ENCODE measurements at regions not wholly inside any gene's neighbourhood (a gene's known extent, or its start where the extent isn't known, plus 50 kb on each side); places are given as distances from the start of the nearest gene placed in this dataset.

DNA sequence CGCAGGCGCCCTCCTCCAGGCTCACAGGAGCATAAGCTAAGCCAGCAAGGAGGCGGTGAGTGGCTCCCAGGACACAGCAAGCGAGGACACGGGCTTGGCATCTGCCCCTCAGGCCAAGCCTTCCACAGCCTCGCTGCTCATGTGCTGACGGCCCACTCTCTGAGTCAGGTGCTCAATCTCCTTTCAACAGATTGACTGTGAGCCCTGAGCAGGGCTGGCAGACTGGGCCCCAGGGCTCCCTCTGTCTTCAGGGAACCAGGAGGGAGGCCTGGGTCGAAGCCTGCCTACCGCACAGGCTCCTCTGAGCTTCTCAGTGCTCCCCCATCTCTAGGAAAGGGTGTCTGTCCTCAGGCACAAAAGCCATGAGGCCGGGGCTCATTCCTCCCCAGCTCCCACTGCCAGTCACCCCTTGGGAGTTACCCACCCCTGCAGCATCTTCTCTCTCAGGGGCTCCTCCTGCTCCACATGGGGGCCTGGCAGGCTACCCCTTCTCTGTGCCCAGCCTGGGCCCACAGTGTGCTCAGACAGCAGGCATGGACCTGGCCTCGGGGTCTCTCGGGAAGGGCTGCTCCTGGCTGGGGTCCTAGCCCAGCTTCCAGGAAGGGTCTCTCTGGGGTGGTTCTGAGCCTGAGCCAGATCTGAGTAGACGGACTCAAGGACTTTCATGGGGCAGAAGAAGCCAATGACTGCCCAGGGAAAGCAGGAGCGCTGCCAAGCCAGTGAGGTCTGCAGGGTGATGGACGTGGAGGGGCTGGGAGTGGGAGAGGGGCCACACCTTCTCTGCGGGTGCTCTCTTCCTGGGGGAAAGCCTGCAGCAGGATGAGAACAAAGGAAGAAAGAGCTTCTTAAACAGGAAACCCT, 138.0 kb upstream of the GPC1 start:
- DNase-seq (ENCODE audit: low read depth): no peak

DNA sequence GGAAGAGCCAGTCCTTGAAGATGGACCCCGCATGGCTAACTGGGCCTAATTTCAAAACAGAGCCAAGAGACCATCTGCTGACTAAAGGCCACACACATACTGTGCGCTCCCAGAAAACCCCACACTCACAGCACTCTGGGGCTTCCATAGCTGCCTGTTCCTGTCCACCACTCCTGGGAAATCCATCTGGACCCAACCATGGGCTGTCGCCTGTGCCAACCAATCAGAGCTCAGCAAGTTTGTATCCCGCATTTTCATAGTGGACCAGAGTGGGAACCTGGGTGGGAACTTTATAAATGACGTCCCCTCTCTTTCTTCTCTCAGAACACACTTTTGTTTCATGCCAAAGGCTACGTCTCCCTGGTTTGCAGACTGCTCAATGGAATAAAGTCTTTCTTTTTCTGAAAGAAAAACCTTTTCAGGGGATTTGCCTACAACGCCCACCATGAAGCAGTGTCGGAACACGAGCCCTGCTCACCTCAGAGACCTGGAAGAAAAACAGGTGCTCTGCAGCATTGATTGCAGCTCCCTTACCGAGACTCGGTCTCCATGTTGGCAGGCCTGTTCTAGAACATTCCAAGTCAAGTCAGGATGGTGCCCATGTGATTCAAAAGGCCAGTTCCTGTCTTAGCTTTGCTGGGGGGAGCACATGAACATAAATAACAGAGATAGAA, 137.2 kb upstream of the GPC1 start:
- no peak for DNase-seq (ENCODE audit: low read depth)

DNA sequence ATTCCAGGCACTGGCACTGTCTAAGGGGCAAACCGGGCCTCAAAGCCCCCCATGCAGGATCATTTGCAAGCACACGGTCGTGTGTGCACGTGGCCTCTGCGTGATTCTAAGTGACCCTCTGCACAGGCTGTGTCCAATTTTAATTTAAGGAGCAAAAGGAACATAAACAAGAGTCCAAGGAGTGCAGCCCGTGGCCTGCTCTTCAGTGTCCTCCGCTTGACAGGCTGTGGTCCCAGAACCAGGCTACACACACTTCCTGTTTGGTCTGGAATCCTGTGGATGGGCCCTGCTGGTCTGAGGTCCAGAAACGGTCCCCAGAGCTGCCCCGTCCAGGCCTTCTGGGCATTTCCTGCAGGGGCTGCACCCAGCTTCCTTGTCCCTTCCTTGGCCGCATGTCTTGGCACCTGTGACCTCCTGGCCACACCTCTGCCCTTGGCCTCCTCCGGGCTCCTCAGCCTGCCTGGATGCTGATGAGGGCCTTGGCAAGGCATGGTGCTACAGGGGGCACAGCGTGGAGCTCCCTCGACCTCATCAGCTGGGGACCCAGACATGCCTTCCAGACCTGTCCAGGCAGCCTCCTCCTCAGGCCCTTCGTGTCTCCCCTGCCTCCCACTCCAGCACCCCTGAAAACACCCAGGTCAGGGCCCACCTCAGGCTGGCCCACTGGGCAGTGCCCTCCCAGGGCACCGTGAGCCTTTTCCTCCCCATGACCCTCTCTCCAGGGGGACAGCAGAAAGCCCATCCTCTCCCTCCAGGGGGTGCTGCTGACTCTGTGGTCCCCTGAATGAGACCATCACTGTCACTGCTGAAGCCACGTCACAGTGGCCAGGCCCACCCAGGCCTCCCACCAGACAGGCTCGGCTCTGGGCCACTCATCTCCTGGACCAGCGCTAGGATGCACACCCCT, 136.4 kb upstream of the GPC1 start:
- no peak for DNase-seq (ENCODE audit: low read depth)

DNA sequence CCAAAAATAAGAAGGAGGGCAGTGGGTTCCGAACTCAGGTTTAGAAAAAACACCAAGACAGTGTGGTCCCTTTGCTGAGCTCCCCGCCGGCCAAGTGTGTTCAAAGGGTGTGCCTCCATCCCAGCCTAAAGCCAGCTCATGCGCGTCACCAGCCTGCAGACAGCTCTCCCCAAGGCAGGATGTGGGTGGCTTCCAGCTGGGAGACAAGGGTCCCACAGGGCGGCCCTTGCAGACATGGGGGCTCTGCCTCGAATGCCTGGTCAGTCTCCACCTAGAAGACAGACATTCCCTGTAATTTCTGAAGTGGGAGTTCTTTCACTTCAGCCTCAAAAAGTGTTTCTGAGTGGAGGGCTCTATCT, 135.8 kb upstream of the GPC1 start:
- DNase-seq (ENCODE audit: low read depth): no peak

DNA sequence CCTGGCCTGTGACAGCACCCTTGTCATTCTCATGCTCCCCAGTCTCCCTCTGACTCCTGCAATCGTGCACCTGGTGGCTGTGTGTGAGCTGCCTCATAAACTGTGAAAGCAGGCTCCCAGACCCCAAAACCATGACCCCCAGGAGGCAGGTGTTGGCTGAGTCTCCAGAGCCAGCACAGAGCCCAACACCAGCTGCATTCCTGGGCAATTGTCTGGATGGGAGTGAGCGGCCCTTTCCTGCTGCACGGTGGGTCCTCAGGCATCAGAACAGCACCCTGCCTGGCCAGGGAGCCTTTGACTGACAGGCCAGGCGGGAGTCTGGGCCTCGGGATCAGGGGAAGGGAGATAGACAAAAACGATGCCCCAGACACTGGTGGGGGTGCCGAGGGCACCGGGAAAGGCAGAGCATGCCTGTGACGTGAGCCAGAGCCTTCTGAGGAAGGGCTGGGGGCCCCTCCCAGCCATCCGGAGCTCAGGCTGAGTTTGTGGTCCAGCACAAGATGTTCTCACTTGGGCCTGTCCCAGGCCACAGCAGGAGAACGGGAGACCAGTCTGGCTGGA, 135.1 kb upstream of the GPC1 start:
- DNase-seq (ENCODE audit: low read depth): no peak

DNA sequence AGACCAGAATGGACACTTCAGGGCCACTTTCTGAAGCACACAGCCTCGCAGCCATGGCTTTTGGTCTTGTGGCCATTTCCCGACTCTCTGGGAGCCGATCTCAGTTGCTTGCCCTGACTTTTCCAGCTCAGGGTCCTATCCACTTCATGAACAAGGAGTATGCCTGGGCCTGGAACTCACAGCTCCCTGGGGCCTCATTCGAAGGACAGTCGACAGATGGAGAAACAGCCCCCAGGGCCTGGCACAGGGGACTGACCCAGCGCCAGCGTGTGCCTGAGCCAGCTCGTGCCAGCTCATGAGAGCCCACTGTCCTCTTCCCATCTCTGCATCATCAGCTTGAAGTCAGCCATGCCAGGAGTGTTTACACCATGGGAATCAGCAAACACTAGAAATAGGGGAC, 134.6 kb upstream of the GPC1 start:
- DNase-seq (ENCODE audit: low read depth): no peak

DNA sequence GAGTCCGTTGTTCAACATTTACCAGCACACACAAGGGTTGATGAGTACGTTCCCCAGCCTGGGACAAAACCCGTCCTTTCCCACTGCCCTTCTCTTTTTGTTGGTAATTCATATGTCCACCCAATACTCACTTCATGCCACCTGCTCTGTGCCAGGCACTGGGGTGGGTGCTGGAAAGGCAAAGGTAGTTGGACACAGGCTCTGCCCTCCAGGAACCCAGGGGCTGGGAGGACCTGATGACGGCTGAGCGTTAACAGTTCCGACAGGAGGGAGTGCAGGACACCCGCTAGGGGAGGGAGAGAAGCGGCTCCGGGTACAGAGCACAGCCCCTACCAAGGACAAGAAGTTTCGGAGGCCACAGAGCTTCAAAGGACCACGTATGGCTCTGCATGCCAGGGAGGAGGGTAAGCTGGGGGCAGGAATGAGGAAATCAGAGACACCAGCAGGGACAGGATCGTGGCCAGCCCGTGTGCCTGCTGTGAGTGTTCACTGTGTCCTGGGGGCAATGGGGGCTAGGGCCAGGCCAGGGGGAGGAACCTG, 134.1 kb upstream of the GPC1 start:
- DNase-seq (ENCODE audit: low read depth): no peak

DNA sequence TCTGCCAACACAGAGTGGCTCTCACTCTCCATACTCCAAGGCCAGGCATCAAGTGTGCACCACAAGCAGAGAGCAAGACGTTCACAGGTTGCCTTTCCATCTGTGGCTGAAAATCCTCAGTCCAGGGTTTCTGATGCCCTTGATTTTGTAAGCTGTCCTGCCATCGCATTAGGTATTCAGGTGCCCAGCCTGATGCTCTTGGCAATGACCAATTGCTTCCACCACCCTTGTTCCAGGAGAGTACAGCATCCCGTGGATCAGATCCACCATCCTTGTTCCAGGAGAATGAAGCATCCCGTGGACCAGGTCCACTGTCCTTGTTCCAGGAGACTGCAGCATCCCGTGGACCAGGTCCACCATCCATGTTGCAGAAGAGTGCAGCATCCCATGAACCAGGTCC, 133.4 kb upstream of the GPC1 start:
- no peak for DNase-seq (ENCODE audit: low read depth)

DNA sequence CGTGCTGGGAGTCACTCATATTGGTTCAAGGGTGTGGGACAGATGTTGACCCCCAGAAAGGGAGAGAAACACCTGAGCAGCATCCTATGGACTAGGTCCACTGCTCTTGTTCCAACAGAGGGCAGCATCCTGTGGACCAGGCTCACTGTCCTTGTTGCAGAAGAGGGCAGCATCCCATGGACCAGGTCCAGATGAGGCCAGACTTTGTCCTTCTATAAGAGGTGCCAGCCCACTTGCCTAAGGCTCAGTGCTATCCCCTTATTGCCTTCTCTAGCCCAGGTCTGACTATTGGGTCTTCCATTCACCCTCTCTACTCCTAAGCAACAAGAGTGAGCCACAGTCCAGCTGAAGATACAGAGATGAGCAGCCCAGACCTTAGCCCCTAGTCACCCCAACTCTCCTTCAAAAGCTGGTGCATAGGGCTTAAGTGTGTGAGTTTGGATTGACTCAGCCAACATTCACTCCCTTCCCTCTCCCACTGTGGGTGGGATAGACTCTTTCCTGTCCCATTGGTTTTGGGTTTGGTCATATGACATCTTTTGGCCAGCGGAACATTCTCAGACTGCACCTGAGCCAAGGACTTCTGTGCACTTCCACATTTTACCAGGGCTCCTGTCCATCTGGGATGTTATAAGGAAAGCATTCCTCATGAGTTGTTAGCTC, 132.4 kb upstream of the GPC1 start:
- DNase-seq (ENCODE audit: low read depth): no peak

DNA sequence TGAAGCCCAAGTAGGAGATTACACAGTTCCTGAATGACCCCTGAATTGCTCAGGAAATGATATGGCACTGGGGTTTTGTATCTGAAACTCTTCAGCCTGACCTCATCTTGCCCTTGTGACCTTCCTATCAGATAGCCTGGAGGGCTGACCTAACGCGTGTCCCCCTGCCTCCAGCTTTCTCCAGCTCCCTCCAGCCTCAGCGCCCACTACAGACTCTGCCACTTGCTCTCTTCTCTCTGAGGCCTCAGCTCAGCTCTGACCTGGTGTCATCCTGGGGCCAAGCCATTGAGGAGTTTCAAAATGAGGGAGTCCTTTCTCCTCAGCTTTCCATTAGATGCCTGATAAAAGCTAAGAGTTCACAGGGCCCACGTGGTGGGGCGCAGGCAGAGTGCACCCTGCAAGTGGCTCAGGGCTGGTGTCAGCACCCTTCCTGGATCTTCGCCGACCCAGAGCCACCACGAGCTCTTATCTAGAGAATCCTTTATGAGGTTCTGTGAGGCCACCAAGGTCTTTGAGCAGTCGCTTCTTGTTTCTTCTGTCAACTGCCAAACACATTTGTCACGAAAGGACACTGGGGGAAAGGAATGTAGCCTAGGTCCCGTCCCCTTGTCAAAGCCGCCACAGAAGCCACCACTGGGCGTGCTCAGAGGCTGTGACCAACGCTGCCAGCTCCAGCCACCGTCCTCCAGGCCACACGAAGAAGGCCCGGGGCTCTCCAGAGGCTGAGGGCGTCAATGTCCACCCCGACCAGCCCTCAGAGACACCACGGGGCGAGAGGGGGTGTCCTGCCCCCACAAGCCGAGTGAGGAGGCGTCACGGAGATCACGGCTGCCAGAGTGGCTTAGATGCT, 131.3 kb upstream of the GPC1 start:
- DNase-seq (ENCODE audit: low read depth): no peak

DNA sequence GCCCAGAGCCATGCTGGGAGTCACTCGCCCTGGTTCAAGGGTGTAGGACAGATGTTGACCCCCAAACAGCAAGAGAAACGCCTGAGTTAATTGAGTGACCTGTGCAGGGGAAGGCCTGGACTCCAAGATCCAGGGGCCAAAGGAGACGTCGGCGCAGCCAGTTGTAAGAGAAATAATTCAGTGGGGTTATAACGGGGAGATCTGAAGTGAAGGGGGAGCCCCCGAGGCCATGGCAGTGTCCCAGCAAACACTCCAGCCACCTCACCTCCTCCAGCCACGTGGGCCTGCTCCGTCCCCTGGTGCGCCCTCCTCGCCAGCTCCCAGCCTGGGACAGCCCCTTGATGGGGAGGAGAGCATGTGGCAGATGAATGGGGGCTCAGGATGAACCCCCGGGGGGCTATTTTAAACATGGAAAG, 130.7 kb upstream of the GPC1 start:
- no peak for DNase-seq (ENCODE audit: low read depth)

DNA sequence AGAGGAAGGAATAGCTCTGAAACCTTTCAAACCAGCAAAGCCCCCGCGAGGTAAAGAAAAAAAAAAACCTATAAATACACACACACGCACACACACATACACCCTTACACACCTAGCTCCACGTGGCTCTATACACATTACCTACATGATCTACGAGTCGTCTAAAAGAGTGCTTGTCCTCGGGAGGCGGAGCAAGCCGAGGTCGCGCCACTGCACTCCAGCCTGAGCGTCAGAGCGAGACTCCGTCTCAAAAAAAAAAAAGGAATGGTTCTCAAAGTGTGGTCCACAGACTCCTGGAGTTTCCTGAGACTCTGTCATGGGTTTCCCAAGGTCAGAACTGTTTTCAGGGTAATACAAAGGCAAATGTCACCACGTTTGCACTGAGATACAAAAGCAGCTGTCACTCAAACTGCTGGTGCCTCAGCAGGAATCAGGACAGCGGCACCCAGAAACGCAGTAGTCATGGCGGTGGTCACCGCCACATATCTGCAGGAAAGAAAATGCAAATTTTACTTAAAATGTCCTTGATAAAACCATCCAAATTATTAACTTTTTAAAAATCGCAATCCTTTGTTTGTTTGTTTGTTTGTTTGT, 130.0 kb upstream of the GPC1 start:
- DNase-seq (ENCODE audit: low read depth): no peak

DNA sequence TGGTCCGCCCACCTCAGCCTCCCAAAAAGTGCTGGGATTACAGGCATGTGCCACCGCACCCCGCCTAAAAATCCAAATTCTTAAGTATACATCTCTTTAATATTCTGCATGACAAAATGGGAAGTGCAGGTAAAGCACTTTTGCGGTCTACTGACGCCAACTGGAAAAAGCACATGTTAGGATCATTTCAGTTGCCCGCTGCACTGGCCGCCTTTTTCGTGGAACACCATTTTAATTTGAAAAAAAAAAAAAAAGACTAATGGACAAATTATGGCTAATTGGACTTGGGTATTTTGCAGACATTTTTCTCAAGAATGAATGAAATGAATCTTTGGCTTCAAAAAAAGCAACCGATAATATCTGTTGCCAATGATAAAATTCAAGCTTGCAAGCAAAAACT, 129.3 kb upstream of the GPC1 start:
- no peak for DNase-seq (ENCODE audit: low read depth)

DNA sequence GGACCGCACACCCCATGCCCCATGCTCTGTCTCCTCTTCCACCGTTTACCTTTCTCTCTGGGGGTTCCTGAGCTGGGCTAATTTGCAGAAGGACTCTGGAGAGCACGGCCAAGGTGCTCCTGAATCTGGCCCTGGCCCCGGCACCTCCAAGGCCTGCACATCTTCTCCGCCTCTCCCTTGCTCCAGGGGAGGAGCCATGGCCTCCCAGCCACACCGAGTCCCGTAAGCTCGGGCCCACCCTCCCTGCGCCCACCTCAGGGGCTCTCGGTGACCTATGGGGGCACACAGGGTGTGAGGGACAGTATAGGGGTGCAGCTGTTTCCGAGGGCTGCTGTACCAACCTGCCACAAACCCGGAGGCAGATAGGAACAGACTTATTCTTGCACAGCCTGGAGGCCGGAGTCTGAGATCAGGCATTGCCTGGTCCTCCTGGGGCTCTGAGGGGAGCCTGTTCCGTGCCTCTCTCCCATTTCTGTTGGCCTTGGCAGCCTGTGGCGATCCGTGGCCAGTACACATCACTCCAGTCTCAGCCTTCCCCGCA, 127.3 kb upstream of the GPC1 start:
- DNase-seq (ENCODE audit: low read depth): no peak

DNA sequence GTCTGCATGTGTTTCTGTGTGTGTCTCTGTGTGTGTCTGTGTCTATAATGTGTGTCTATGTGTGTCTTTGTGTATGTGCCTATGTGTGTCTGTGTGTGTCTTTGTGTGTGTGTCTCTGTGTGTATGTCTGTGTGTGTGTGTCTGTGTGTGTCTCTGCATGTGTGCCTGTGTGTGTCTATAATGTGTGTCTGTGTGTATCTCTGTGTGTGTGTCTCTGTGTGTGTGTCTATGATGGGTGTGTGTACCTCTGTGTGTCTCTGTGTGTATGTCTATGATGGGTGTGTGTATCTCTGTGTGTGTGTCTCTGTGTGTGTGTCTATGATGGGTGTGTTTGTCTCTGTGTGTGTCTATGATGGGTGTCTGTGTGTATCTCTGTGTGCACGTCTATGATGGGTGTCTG, 126.2 kb upstream of the GPC1 start:
- DNase-seq (ENCODE audit: low read depth): no peak

DNA sequence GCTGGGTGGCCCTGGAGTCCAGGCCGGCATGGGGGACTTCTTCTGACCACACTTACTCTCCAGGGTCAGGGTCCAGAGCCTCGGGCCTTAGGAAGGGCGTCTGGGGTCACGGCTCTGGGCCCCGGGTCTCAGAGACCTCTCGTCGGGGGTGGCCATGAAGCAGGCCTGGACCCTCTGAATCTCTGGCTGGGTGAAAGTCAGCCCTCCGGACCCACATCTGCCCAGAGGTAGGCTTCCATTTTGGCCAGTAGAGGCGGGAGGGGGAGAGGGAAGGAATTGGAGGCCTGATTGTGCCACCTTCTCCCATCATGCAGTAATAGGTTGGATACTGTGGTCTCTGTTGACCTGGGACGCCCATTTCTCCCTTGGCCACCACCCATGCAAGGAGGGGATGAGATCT, 125.3 kb upstream of the GPC1 start:
- no peak for DNase-seq (ENCODE audit: low read depth)

DNA sequence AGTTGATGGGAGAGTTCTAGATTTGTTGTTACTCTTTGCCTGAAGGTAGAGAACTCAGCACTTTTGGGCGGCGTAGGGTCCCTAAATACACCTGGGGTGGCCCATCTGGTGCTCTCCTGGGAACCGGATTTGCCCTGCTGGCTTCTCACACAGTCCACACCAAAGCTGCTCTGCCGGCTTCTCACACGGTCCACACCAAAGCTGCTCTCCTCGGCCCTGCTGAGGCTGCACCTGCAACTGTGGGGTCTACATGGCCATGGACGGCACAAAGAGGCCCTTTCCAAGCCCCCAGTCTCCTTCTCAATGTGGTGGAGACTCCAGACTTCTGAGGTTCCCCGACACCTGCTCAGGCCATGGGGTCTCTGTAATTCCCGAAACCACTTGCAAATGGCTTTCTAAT, 124.8 kb upstream of the GPC1 start:
- DNase-seq (ENCODE audit: low read depth): no peak

DNA sequence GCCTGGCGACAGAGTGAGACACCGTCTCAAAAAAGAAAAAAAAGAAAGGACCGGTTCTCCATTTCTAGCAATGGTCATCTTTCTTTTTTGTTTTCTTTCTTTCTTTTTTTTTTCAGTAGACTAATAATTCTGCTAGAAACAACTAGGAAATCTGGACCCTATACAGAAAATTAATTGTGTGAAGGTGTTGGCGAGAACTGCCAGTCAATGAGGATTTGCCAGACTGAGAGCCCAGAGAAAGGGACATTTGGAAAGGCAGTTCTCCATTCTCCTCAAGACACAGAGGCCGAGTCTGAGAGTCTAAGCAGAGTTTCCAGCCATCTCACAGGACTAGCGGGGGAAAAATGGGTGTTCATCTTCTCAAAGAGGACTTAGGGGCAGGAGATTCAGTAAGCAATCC, 123.6 kb upstream of the GPC1 start:
- no peak for DNase-seq (ENCODE audit: low read depth)

DNA sequence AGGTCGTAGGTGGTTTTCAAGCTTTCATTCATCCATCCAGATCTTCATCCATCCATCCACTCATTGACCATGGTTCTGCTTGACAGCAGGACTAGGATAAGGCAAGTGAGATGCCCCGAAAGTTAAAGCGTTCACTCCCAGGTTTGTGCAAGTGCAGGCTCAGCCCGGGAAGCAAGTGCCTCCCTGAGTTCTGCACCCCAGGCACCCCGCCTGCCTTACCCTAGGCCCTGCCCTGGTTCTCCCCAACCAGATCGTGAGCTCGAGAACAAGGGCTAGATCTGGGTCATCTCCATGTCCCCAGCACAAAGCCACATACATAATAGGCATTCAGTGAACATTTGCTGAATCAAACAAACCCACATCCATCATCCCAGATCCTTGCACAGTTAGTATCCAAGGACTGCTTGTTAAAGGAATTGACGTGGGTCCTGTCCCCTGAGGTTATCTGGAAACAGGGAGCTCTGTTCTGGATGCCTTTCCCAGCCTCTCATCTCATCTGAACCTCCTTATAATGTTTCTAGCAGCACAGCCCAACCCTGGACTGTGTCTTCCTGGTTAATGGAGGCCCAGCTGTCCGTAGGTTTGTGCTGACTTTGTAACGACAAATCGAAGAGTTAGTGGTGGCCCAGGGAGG, 116.1 kb upstream of the GPC1 start:
- DNase-seq (ENCODE audit: low read depth): no peak

DNA sequence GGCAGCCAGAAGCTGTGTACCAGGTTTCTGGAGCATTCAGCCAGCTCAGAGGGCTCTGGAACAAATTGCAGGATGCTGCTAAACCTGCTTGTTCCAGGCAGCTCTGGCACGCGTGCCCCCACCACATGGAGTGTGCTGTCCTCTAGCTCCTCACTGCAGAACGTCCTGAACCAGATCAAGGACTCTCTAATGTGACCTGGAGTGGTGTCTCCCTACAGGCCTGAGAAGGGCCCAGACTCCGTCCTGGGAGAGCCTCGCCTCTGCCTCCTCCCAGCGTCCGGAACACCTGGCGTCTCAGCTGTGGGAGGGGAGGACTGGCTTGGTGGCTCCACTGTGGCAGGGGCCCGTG, 115.6 kb upstream of the GPC1 start:
- no peak for DNase-seq (ENCODE audit: low read depth)
